Keratinocyte (primary cell): ENCODE measurements at regions not wholly inside any gene's neighbourhood (a gene's known extent, or its start where the extent isn't known, plus 50 kb on each side); places are given as distances from the start of the nearest gene placed in this dataset.

Experiments used
- EZH2 ChIP-seq: IDR thresholded peaks from one replicate; pipeline ENCODE4 v1.6.1; 2012; ENCODE audit warnings: inconsistent platforms, mild to moderate bottlenecking, low read length, moderate library complexity
- TF ChIP-seq, protein P1 (sequence below), 3 experiments: IDR thresholded peaks in 1 of 3; conservative IDR thresholded peaks in 1 of 3; optimal IDR thresholded peaks in 1 of 3; 2 replicates in 2 of 3; 3 replicates in 1 of 3; pipeline versions ENCODE3 to v1.5.1; 2011; ENCODE audit warnings: low read length in 3 of 3, mild to moderate bottlenecking in 3 of 3, moderate library complexity in 2 of 3, control low read depth in 1 of 3, inconsistent platforms in 1 of 3; ENCODE audit not compliant: insufficient read depth in 2 of 3; ENCODE audit errors: extremely low read depth in 1 of 3

DNA sequence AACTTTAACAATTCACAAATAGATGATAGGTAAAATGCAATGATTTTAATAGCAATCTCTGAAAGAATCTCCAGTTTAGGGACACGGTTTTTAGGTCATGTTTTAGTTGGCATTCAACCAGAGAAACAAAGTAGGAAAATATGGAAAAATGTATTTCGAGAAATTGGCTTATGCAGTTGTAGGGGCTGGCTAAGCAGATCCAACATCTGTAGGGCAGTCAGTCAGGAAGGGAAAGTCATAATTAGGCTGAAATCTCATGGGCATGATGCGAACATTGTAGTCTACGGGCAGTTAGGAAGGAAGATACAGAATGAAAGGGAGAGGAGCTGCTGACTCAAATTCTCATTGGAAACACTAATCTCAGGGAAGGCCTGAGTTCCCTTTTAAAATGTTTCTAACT is 1276.0 kb upstream of the ADGRL4 start:
- TF ChIP-seq EZH2 = no peak
- TF ChIP-seq, protein P1, sequence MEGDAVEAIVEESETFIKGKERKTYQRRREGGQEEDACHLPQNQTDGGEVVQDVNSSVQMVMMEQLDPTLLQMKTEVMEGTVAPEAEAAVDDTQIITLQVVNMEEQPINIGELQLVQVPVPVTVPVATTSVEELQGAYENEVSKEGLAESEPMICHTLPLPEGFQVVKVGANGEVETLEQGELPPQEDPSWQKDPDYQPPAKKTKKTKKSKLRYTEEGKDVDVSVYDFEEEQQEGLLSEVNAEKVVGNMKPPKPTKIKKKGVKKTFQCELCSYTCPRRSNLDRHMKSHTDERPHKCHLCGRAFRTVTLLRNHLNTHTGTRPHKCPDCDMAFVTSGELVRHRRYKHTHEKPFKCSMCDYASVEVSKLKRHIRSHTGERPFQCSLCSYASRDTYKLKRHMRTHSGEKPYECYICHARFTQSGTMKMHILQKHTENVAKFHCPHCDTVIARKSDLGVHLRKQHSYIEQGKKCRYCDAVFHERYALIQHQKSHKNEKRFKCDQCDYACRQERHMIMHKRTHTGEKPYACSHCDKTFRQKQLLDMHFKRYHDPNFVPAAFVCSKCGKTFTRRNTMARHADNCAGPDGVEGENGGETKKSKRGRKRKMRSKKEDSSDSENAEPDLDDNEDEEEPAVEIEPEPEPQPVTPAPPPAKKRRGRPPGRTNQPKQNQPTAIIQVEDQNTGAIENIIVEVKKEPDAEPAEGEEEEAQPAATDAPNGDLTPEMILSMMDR (optimal IDR thresholded peaks at IDR 0.05 in 1 of 3, IDR thresholded peaks at IDR 0.05 in 1 of 3, conservative IDR thresholded peaks at IDR 0.05 in 1 of 3; ENCODE audit: extremely low read depth in 1 of 3, insufficient read depth in 2 of 3, low read length in 3 of 3) = no peak
